ENCODE measurements at regions not wholly inside any gene's neighbourhood (a gene's known extent, or its start where the extent isn't known, plus 50 kb on each side); places are given as distances from the start of the nearest gene placed in this dataset.

DNA sequence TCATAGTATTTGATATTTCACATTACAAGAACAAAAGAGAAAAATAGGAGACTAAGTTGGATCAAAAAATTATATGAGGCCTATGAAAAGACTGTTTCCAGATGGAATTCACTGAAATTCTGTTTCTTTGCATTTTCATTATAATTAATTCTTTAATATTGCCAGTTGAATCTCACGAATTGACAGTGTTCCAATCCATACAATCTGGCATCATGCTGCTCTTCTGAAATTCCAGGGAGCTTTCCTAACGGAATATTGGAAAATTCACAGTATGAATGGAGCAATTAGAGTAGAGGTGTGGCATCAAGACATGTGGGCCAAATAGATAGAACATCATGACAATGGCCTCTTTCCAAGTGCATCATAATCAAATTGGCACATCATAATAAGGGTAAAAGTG is 1178.9 kb upstream of the WWC1 start:
- WGBS (ENCODE audit: low lambda C conversion rate), result 0% methylated on average over 2 of the region's 2 CpGs
- in situ Hi-C loops (cut with HindIII; ENCODE audit: extremely low pct_ligation_motif_present, low pct_unique_long_range_greater_than_20kb) (no loop called here), intact Hi-C loops (cut with micrococcal nuclease; ENCODE audit: unreplicated experiment) (no loop called here)
- DNase-seq (ENCODE audit: low spot score), result no peak
- Histone ChIP-seq H3K9ac (ENCODE audit: insufficient read depth, low read depth, low read length) (no peak overlapping the region), H3K36me3 (replicated peaks in 1 of 2; ENCODE audit: control insufficient read depth in 1 of 2, insufficient read depth in 2 of 2, low read length in 2 of 2) (no peaks in the 10 kb centered on the region), H3K4me2 (ENCODE audit: low read depth, low read length) (no peak overlapping the region), H3K79me2 (ENCODE audit: insufficient read depth, low read length) (no peaks in the 10 kb centered on the region), H3K27ac (ENCODE audit: extremely low read length, insufficient read depth, low read length) (no peak overlapping the region), H3K4me3 (replicated peaks in 1 of 3; ENCODE audit: insufficient read depth in 1 of 3, low read depth in 2 of 3, low read length in 3 of 3) (no peak overlapping the region), H3K4me1 (ENCODE audit: insufficient read depth, low read length) (no peaks in the 10 kb centered on the region), H4K20me1 (ENCODE audit: insufficient read depth, low read length) (no peaks in the 10 kb centered on the region), H3K9me3 (ENCODE audit: low read length) (peaks cover 5% of the 10 kb centered on the region; the same call in 1 of the 2 replicates), H3K27me3 (ENCODE audit: control insufficient read depth in 1 of 2, insufficient read depth in 2 of 2, low read length in 2 of 2) (no peaks in the 10 kb centered on the region), H2AFZ (ENCODE audit: low read length) (no peak overlapping the region)
- no TSS peak for BruUV-seq (replicated peaks)
- no peak for FAIRE-seq
- no peak for ATAC-seq
- TF ChIP-seq SAP130 (CRISPR knock-in tag; IDR thresholded peaks at IDR 0.05; ENCODE audit: low read depth) (no peak), ZFAT (CRISPR knock-in tag; conservative IDR thresholded peaks at IDR 0.05) (no peak), TMF1 (CRISPR knock-in tag; IDR thresholded peaks at IDR 0.05; ENCODE audit: low read depth) (no peak), ZNF567 (CRISPR knock-in tag; IDR thresholded peaks at IDR 0.05; ENCODE audit: borderline replicate concordance) (no peak), MYNN (CRISPR knock-in tag; IDR thresholded peaks at IDR 0.05; ENCODE audit: low read depth) (no peak), MEIS2 (CRISPR knock-in tag; IDR thresholded peaks at IDR 0.05) (no peak), ZNF432 (CRISPR knock-in tag; IDR thresholded peaks at IDR 0.05; ENCODE audit: borderline replicate concordance) (no peak)
- TF ChIP-seq, protein P1, sequence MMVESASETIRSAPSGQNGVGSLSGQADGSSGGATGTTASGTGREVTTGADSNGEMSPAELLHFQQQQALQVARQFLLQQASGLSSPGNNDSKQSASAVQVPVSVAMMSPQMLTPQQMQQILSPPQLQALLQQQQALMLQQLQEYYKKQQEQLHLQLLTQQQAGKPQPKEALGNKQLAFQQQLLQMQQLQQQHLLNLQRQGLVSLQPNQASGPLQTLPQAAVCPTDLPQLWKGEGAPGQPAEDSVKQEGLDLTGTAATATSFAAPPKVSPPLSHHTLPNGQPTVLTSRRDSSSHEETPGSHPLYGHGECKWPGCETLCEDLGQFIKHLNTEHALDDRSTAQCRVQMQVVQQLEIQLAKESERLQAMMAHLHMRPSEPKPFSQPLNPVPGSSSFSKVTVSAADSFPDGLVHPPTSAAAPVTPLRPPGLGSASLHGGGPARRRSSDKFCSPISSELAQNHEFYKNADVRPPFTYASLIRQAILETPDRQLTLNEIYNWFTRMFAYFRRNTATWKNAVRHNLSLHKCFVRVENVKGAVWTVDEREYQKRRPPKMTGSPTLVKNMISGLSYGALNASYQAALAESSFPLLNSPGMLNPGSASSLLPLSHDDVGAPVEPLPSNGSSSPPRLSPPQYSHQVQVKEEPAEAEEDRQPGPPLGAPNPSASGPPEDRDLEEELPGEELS (CRISPR knock-in tag; IDR thresholded peaks at IDR 0.05), result no peak
- CTCF ChIA-PET (ENCODE audit: low intra/inter-chr PET ratio, low total read pairs), result no interaction called here
- POLR2A ChIA-PET, result no interaction called here

DNA sequence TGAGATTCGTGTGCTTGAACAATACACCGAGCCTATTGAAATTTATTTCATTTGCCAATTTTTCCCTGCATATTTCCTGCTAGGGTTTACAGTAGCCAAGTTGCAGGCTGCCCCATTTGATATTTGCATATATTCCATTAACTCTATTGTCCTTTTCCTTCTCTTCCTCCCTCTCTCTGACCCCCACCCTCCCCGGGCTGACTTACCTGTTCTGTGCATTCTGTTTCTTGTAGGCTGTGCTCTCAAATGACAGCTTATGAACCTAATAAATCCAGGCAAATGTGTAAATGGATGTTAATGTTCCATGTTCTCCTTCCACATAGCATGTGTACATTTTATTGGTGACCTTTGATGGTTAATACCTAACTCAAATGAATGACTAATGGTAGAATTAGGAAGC is 1169.2 kb upstream of the WWC1 start:
- 4% methylated on average over 3 of the region's 3 CpGs for WGBS (ENCODE audit: low lambda C conversion rate)
- POLR2A ChIA-PET, result no interaction called here

More for the DNA sequence above, 1169.2 kb upstream of the WWC1 start:
- Histone ChIP-seq H3K9me3 (ENCODE audit: low read length) (no peaks in the 10 kb centered on the region), H3K79me2 (ENCODE audit: insufficient read depth, low read length) (no peaks in the 10 kb centered on the region), H3K4me2 (ENCODE audit: low read depth, low read length) (no peak overlapping the region), H3K9ac (ENCODE audit: insufficient read depth, low read depth, low read length) (no peak overlapping the region), H3K4me1 (ENCODE audit: insufficient read depth, low read length) (no peaks in the 10 kb centered on the region), H3K36me3 (replicated peaks in 1 of 2; ENCODE audit: control insufficient read depth in 1 of 2, insufficient read depth in 2 of 2, low read length in 2 of 2) (no peaks in the 10 kb centered on the region), H4K20me1 (ENCODE audit: insufficient read depth, low read length) (no peaks in the 10 kb centered on the region), H3K27me3 (ENCODE audit: control insufficient read depth in 1 of 2, insufficient read depth in 2 of 2, low read length in 2 of 2) (no peaks in the 10 kb centered on the region), H2AFZ (ENCODE audit: low read length) (no peak overlapping the region), H3K4me3 (replicated peaks in 1 of 3; ENCODE audit: insufficient read depth in 1 of 3, low read depth in 2 of 3, low read length in 3 of 3) (no peak overlapping the region), H3K27ac (ENCODE audit: extremely low read length, insufficient read depth, low read length) (no peak overlapping the region)
- FAIRE-seq (no peak), DNase-seq (ENCODE audit: low spot score) (no peak), ATAC-seq (no peak)
- BruUV-seq (replicated peaks), result no TSS peak
- no peak for TF ChIP-seq ZNF670 (CRISPR knock-in tag; IDR thresholded peaks at IDR 0.05; ENCODE audit: borderline replicate concordance)
- TF ChIP-seq ZNF737 (CRISPR knock-in tag; IDR thresholded peaks at IDR 0.05; ENCODE audit: borderline replicate concordance), result no peak
- CTCF ChIA-PET (ENCODE audit: low intra/inter-chr PET ratio, low total read pairs), result no interaction called here
- in situ Hi-C loops (cut with HindIII; ENCODE audit: extremely low pct_ligation_motif_present, low pct_unique_long_range_greater_than_20kb), result no loop called here
- intact Hi-C loops (cut with micrococcal nuclease; ENCODE audit: unreplicated experiment), result no loop called here
